OCI-LY7 (cell line): ENCODE measurements at regions not wholly inside any gene's neighbourhood (a gene's known extent, or its start where the extent isn't known, plus 50 kb on each side); places are given as distances from the start of the nearest gene placed in this dataset.

Experiments
- BruUV-seq: library from RNA; stranded (reverse); fragments of 400-500 nt; replicated peaks from 2 replicates; lab custom pipeline; 2021; lab: Mats Ljungman, UMichigan
- CTCF ChIA-PET: fragments of 300-600 bp; sonication (Branson Sonifier 250); formaldehyde crosslinking; loops from one replicate; lab custom pipeline; 2022; ENCODE audit warnings: antibody characterized with exemption; ENCODE audit not compliant: unreplicated experiment; lab: Charles Lee
- POLR2A ChIA-PET: fragments of 300-600 bp; sonication (Branson Sonifier 250); formaldehyde crosslinking; loops from one replicate; lab custom pipeline; 2022; ENCODE audit warnings: antibody characterized with exemption; lab: Charles Lee
- DNase-seq: peaks from one replicate; pipeline ENCODE4 v3.0.0-alpha.2; 2015; ENCODE audit warnings: low spot score
- H2AFZ ChIP-seq: fragments of 200-600 bp; sonication (generic), shearing (Covaris generic); 2 replicates; pipeline ENCODE4 v1.6.1; 2014; ENCODE audit warnings: mild to moderate bottlenecking, antibody characterized with exemption, low read length, moderate library complexity
- H3K27ac ChIP-seq: fragments of 200-600 bp; sonication (generic); 2 replicates; pipeline ENCODE4 v1.5.1; 2014; ENCODE audit warnings: mixed run types, low read depth, mild to moderate bottlenecking, moderate library complexity, low read length, inconsistent platforms; ENCODE audit not compliant: poor library complexity, severe bottlenecking
- H3K36me3 ChIP-seq: fragments of 200-600 bp; sonication (generic); 2 replicates; pipeline ENCODE4 v1.6.1; 2014; ENCODE audit warnings: mild to moderate bottlenecking, antibody characterized with exemption, low read length, moderate library complexity, mixed read lengths; ENCODE audit not compliant: insufficient read depth
- H3K4me1 ChIP-seq: fragments of 200-600 bp; sonication (generic); 2 replicates; pipeline ENCODE4 v1.5.1; 2014; ENCODE audit warnings: mild to moderate bottlenecking, low read length; ENCODE audit not compliant: insufficient read depth, poor library complexity, severe bottlenecking
- H3K4me2 ChIP-seq: fragments of 200-600 bp; sonication (generic); 2 replicates; pipeline ENCODE4 v1.6.1; 2014; ENCODE audit warnings: mild to moderate bottlenecking, low read length
- H3K4me3 ChIP-seq: fragments of 200-600 bp; sonication (generic); 2 replicates; pipeline ENCODE4 v1.5.1; 2014; ENCODE audit warnings: mild to moderate bottlenecking, low read depth, low read length; ENCODE audit not compliant: poor library complexity, severe bottlenecking
- H3K79me2 ChIP-seq: fragments of 200-600 bp; sonication (generic); 2 replicates; pipeline ENCODE4 v1.6.1; 2016; ENCODE audit warnings: low read depth, mild to moderate bottlenecking, low read length, moderate library complexity, mixed read lengths; ENCODE audit not compliant: insufficient read depth
- H3K9me2 ChIP-seq: fragments of 200-600 bp; sonication (generic); 2 replicates; pipeline ENCODE4 v1.6.1; 2016; ENCODE audit warnings: mild to moderate bottlenecking, low read length, mixed read lengths; ENCODE audit not compliant: insufficient read depth
- H3K9me3 ChIP-seq: fragments of 200-600 bp; sonication (generic); 2 replicates; pipeline ENCODE4 v1.6.1; 2014; ENCODE audit warnings: mild to moderate bottlenecking, mixed run types, low read length, mixed read lengths
- H4K20me1 ChIP-seq: fragments of 200-600 bp; sonication (generic); 2 replicates; pipeline ENCODE4 v1.6.1; 2014; ENCODE audit warnings: mild to moderate bottlenecking, antibody characterized with exemption, low read length, moderate library complexity, mixed read lengths; ENCODE audit not compliant: insufficient read depth
- CTCF ChIP-seq: fragments of 200-600 bp; sonication (generic); conservative IDR thresholded peaks from 2 replicates; pipeline ENCODE4 v1.5.1; 2014; ENCODE audit warnings: mild to moderate bottlenecking, antibody characterized with exemption, low read length, moderate library complexity, mixed read lengths
- EZH2phosphoT487 ChIP-seq: fragments of 200-600 bp; sonication (generic); IDR thresholded peaks from 2 replicates; pipeline ENCODE4 v1.6.1; 2018; ENCODE audit warnings: low read depth, borderline replicate concordance, mild to moderate bottlenecking, mixed run types, antibody characterized with exemption, low read length, moderate library complexity, mixed read lengths
- intact Hi-C: fragments of 100-400 bp; cut with micrococcal nuclease; formaldehyde crosslinking; loops from one replicate; pipeline ENCODE4 v1.10.0; 2022; ENCODE audit not compliant: unreplicated experiment

GRCh38 chr22:48708558-48709245 is 1119.0 kb downstream of the BRD1 start:
- no peaks in the 10 kb centered on the region for H3K4me1 ChIP-seq
- H3K36me3 ChIP-seq, result no peaks in the 10 kb centered on the region
- BruUV-seq, result no TSS peak
- no peaks in the 10 kb centered on the region for H3K9me3 ChIP-seq
- intact Hi-C loops, result no loop called here
- H4K20me1 ChIP-seq, result no peaks in the 10 kb centered on the region
- no peak overlapping the region for H3K4me2 ChIP-seq
- no peak overlapping the region for H2AFZ ChIP-seq
- no peak overlapping the region for H3K27ac ChIP-seq
- ChIA-PET POLR2A (no interaction called here), CTCF (interaction anchor here (0.6 kb wide), 1 partner anchor 94 kb away, joined by 8 read pairs; no protein-coding TSS in a partner anchor)
- no peaks in the 10 kb centered on the region for H3K9me2 ChIP-seq
- no peak overlapping the region for H3K4me3 ChIP-seq
- no peaks in the 10 kb centered on the region for H3K79me2 ChIP-seq
- DNase-seq, result no peak
- TF ChIP-seq CTCF (no peak), EZH2phosphoT487 (no peak)

DNA sequence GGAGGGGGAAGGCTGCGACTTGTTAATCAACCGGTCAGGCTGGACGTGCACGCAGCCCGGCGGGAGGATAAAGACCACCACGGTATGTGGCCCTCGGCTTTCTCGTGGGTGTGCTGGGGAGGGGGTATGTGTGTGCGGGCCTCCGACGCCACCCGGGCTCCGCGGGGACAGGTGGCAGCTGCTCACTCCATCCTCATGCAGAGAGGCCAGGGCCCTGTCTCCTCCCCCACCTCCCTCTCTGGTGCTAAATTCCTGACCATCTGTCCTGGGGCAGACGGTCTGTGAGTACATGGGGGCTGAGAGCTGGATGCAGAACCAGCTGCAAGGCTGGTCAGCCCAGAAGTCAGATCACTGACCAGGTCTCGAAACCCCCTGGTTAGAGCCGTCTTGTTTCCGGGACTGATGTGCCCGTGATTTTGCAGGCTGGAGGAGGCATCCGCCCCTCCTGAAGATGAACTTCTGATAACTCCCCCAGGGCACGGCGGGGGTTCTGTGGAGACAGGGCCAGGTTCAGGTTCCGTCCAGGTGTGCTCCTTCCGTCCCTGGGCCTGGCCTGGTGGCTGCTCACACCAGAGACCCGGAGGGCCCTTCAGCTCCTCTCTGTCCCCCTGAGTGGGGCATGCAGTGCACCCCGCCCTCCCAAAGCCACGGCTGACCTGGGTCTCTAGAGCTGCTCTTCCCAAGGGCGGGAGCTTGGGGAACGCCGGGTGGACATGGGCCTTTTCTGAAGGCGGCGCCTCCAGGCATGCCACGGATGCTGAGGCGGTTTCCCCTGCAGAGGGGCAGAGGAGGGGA is 1119.7 kb downstream of the BRD1 start:
- Histone ChIP-seq H3K9me3 (no peaks in the 10 kb centered on the region), H3K79me2 (no peaks in the 10 kb centered on the region), H3K4me2 (no peak overlapping the region), H3K4me1 (no peaks in the 10 kb centered on the region), H2AFZ (no peak overlapping the region), H4K20me1 (no peaks in the 10 kb centered on the region), H3K36me3 (no peaks in the 10 kb centered on the region), H3K9me2 (no peaks in the 10 kb centered on the region), H3K27ac (no peak overlapping the region), H3K4me3 (no peak overlapping the region)
- intact Hi-C loops, result no loop called here
- DNase-seq, result no peak
- no peak for TF ChIP-seq EZH2phosphoT487
- no peak for TF ChIP-seq CTCF
- POLR2A ChIA-PET, result no interaction called here
- no TSS peak for BruUV-seq
- CTCF ChIA-PET, result no interaction called here
